ENCODE measurements at regions not wholly inside any gene's neighbourhood (a gene's known extent, or its start where the extent isn't known, plus 50 kb on each side); places are given as distances from the start of the nearest gene placed in this dataset.
"Not testable (repeated sequence)": the region's sequence is repeated elsewhere in the genome, so short reads cannot be mapped to it uniquely, and the experiment has no call there.

GRCh38 chr2:236985761-236986339 lies 99.8 kb upstream of the COPS8 start:
- no peak overlapping the region for H3K4me3 Mint-ChIP-seq
- H3K36me3 Mint-ChIP-seq = no peaks in the 10 kb centered on the region
- no peak overlapping the region for H3K27ac Mint-ChIP-seq
- H3K9me3 Mint-ChIP-seq = peaks cover 0 to 17% (median 4%) of the 10 kb centered on the region in 7 donors
- no peaks in the 10 kb centered on the region for H3K4me1 Mint-ChIP-seq
- DNase-seq = no peak
- peaks cover 20 to 25% (median 25%) of the 10 kb centered on the region in 3 donors for H3K27me3 Mint-ChIP-seq
- no peak for ATAC-seq (ENCODE audit: low read depth in 2 of 2)

GRCh38 chr2:236986524-236987330 lies 99.0 kb upstream of the COPS8 start:
- ATAC-seq (ENCODE audit: low read depth in 2 of 2) (no peak), DNase-seq (no peak)
- Mint-ChIP-seq H3K9me3 (peaks cover 0 to 17% (median 4%) of the 10 kb centered on the region in 7 donors), H3K4me3 (no peak overlapping the region), H3K36me3 (no peaks in the 10 kb centered on the region), H3K27me3 (peaks cover 20 to 24% (median 22%) of the 10 kb centered on the region in 3 donors), H3K4me1 (no peaks in the 10 kb centered on the region), H3K27ac (no peak overlapping the region)

GRCh38 chr2:236988216-236988615 lies 97.5 kb upstream of the COPS8 start:
- peaks cover 24 to 34% (median 27%) of the 10 kb centered on the region in 3 donors for H3K27me3 Mint-ChIP-seq
- no peak overlapping the region for H3K4me3 Mint-ChIP-seq
- no peak for ATAC-seq (ENCODE audit: low read depth in 2 of 2)
- no peaks in the 10 kb centered on the region for H3K4me1 Mint-ChIP-seq
- DNase-seq = no peak
- peaks cover 0 to 11% (median 3%) of the 10 kb centered on the region in 7 donors for H3K9me3 Mint-ChIP-seq
- H3K27ac Mint-ChIP-seq = no peak overlapping the region
- no peaks in the 10 kb centered on the region for H3K36me3 Mint-ChIP-seq

GRCh38 chr2:236988690-236989624 lies 96.7 kb upstream of the COPS8 start:
- H3K27ac Mint-ChIP-seq = no peak overlapping the region
- DNase-seq (no peak), ATAC-seq (ENCODE audit: low read depth in 2 of 2) (no peak)
- H3K4me3 Mint-ChIP-seq = no peak overlapping the region
- H3K36me3 Mint-ChIP-seq = no peaks in the 10 kb centered on the region
- H3K9me3 Mint-ChIP-seq = peaks cover 0 to 6% (median 2%) of the 10 kb centered on the region in 7 donors
- H3K27me3 Mint-ChIP-seq = peaks cover 24 to 36% (median 29%) of the 10 kb centered on the region in 3 donors
- H3K4me1 Mint-ChIP-seq = no peaks in the 10 kb centered on the region

- Mint-ChIP-seq H3K4me1 (no peaks in the 10 kb centered on the region), H3K36me3 (no peaks in the 10 kb centered on the region), H3K9me3 (peaks cover 0 to 6% (median 2%) of the 10 kb centered on the region in 7 donors), H3K4me3 (no peak overlapping the region), H3K27me3 (peaks cover 29 to 46% (median 29%) of the 10 kb centered on the region in 3 donors), H3K27ac (no peak overlapping the region)
- DNase-seq = no peak
- no peak for ATAC-seq (ENCODE audit: low read depth in 2 of 2)
Measured at GRCh38 chr2:236990552-236990951, 95.1 kb upstream of the COPS8 start.

- Mint-ChIP-seq H3K4me1 (no peaks in the 10 kb centered on the region), H3K27ac (peak overlapping the region in 1 of 6 donors; percentile 18), H3K4me3 (no peak overlapping the region), H3K36me3 (no peaks in the 10 kb centered on the region), H3K27me3 (peaks cover 29 to 44% (median 37%) of the 10 kb centered on the region in 3 donors), H3K9me3 (peaks cover 0 to 3% (median 2%) of the 10 kb centered on the region in 7 donors)
- DNase-seq = no peak
- no peak for ATAC-seq (ENCODE audit: low read depth in 2 of 2)
Measured at GRCh38 chr2:236991874-236992273, 93.8 kb upstream of the COPS8 start.

GRCh38 chr2:236993286-236993685 lies 92.4 kb upstream of the COPS8 start:
- Mint-ChIP-seq H3K36me3 (no peaks in the 10 kb centered on the region), H3K4me3 (no peak overlapping the region), H3K27ac (no peak overlapping the region), H3K9me3 (peaks cover 0 to 3% (median 2%) of the 10 kb centered on the region in 7 donors), H3K27me3 (peaks cover 26 to 36% (median 36%) of the 10 kb centered on the region in 3 donors), H3K4me1 (no peaks in the 10 kb centered on the region)
- ATAC-seq (ENCODE audit: low read depth in 2 of 2) (no peak), DNase-seq (no peak)

- ATAC-seq (ENCODE audit: low read depth in 2 of 2) = no peak
- no peaks in the 10 kb centered on the region for H3K36me3 Mint-ChIP-seq
Measured at GRCh38 chr2:236994361-236994760, 91.3 kb upstream of the COPS8 start.

GRCh38 chr2:236997069-236997715 lies 88.5 kb upstream of the COPS8 start:
- no peaks in the 10 kb centered on the region for H3K36me3 Mint-ChIP-seq
- H3K27me3 Mint-ChIP-seq = peaks cover 25 to 35% (median 34%) of the 10 kb centered on the region in 3 donors
- no peaks in the 10 kb centered on the region for H3K4me1 Mint-ChIP-seq
- no peak overlapping the region for H3K4me3 Mint-ChIP-seq
- no peak overlapping the region for H3K27ac Mint-ChIP-seq
- peaks cover 0 to 3% (median 0%) of the 10 kb centered on the region in 7 donors for H3K9me3 Mint-ChIP-seq
- DNase-seq (no peak), ATAC-seq (ENCODE audit: low read depth in 2 of 2) (no peak)

More at GRCh38 chr2:236994361-236994760, 91.3 kb upstream of the COPS8 start:
- peaks cover 25 to 36% (median 28%) of the 10 kb centered on the region in 3 donors for H3K27me3 Mint-ChIP-seq
- H3K4me1 Mint-ChIP-seq = no peaks in the 10 kb centered on the region
- no peak for DNase-seq
- H3K9me3 Mint-ChIP-seq = peaks cover 0 to 3% (median 2%) of the 10 kb centered on the region in 7 donors
- no peak overlapping the region for H3K4me3 Mint-ChIP-seq
- no peak overlapping the region for H3K27ac Mint-ChIP-seq

GRCh38 chr2:236998236-236998635 lies 87.5 kb upstream of the COPS8 start:
- Mint-ChIP-seq H3K4me1 (no peaks in the 10 kb centered on the region), H3K27ac (no peak overlapping the region), H3K27me3 (peaks cover 15 to 33% (median 27%) of the 10 kb centered on the region in 3 donors), H3K9me3 (peaks cover 0 to under 1% (median 0%) of the 10 kb centered on the region in 7 donors), H3K36me3 (no peaks in the 10 kb centered on the region), H3K4me3 (no peak overlapping the region)
- ATAC-seq (ENCODE audit: low read depth in 2 of 2) = no peak
- DNase-seq = no peak

GRCh38 chr2:236998758-236999157 lies 86.9 kb upstream of the COPS8 start:
- no peak for ATAC-seq (ENCODE audit: low read depth in 2 of 2)
- Mint-ChIP-seq H3K36me3 (no peaks in the 10 kb centered on the region), H3K4me3 (no peak overlapping the region), H3K9me3 (no peaks in the 10 kb centered on the region), H3K4me1 (no peaks in the 10 kb centered on the region), H3K27me3 (peaks cover 12 to 33% (median 26%) of the 10 kb centered on the region in 3 donors), H3K27ac (no peak overlapping the region)
- DNase-seq = no peak

GRCh38 chr2:237000481-237000880 lies 85.2 kb upstream of the COPS8 start:
- H3K4me3 Mint-ChIP-seq = no peak overlapping the region
- no peak for ATAC-seq (ENCODE audit: low read depth in 2 of 2)
- DNase-seq = no peak
- H3K4me1 Mint-ChIP-seq = no peaks in the 10 kb centered on the region
- peaks cover 24 to 34% (median 27%) of the 10 kb centered on the region in 3 donors for H3K27me3 Mint-ChIP-seq
- H3K27ac Mint-ChIP-seq = no peak overlapping the region
- no peaks in the 10 kb centered on the region for H3K36me3 Mint-ChIP-seq
- H3K9me3 Mint-ChIP-seq = no peaks in the 10 kb centered on the region

GRCh38 chr2:237005341-237005740 lies 80.3 kb upstream of the COPS8 start:
- H3K4me1 Mint-ChIP-seq; H3K4me3 Mint-ChIP-seq; DNase-seq; ATAC-seq (ENCODE audit: low read depth in 2 of 2); H3K27ac Mint-ChIP-seq; H3K36me3 Mint-ChIP-seq; H3K9me3 Mint-ChIP-seq: not testable (repeated sequence)
- H3K27me3 Mint-ChIP-seq = peaks cover 12 to 18% (median 16%) of the 10 kb centered on the region in 3 donors

Measured in naive B cell (primary cell).